Breast epithelium (tissue), 4 donors: ENCODE measurements at regions not wholly inside any gene's neighbourhood (a gene's known extent, or its start where the extent isn't known, plus 50 kb on each side); places are given as distances from the start of the nearest gene placed in this dataset.

ENCODE experiments used
- DNase-seq, 2 donors: peaks; one replicate each; pipeline ENCODE4 v3.0.0-alpha.2; 2019; ENCODE audit warnings: low spot score in 2 of 2
- H3K27ac ChIP-seq, 2 donors: fragments of 200-600 bp; sonication (generic) in 1 of 2; one replicate each; pipeline ENCODE4 v1.5.1; 2016 to 2019; ENCODE audit warnings: mild to moderate bottlenecking in 1 of 2
- H3K27me3 ChIP-seq, 2 donors: fragments of 200-600 bp; sonication (generic) in 1 of 2; one replicate each; pipeline versions ENCODE4 v1.5.1 to v1.6.0; 2017 to 2019; ENCODE audit warnings: control low read depth in 1 of 2, mild to moderate bottlenecking in 1 of 2
- H3K36me3 ChIP-seq: fragments of 200-600 bp; one replicate; pipeline ENCODE4 v1.5.1; 2019
- H3K4me1 ChIP-seq, 2 donors: fragments of 200-600 bp; sonication (generic); one replicate each; pipeline ENCODE4 v1.5.1; 2016 to 2019; ENCODE audit warnings: control low read depth in 1 of 2
- H3K4me3 ChIP-seq, 3 donors: fragments of 200-600 bp; sonication (generic); 1 replicate in 2 of 3; 2 replicates in 1 of 3; pipeline ENCODE4 v1.5.1; 2016 to 2019; ENCODE audit warnings: mild to moderate bottlenecking in 3 of 3, moderate library complexity in 2 of 3
- H3K9me3 ChIP-seq, 2 donors: fragments of 200-600 bp; sonication (generic) in 1 of 2; one replicate each; pipeline ENCODE4 v1.5.1; 2016 to 2019; ENCODE audit warnings: control low read depth in 1 of 2
- POLR2A ChIP-seq: fragments of 450-650 bp; IDR thresholded peaks from one replicate; pipeline ENCODE4 v1.6.1; 2016; ENCODE audit warnings: antibody characterized with exemption, mild to moderate bottlenecking, moderate library complexity
- POLR2AphosphoS5 ChIP-seq, 3 donors: sonication (generic); formaldehyde crosslinking; IDR thresholded peaks; one replicate each; pipeline ENCODE4 v1.6.1; 2017; ENCODE audit warnings: antibody characterized with exemption in 3 of 3
- intact Hi-C: fragments of 100-400 bp; cut with DNase I; formaldehyde crosslinking; loops from one replicate; pipeline ENCODE4 v1.15.1; 2023; ENCODE audit warnings: low total_unique reads
- TF ChIP-seq, protein P1 (sequence below), 3 donors: fragments of 450-650 bp; IDR thresholded peaks; one replicate each; pipeline ENCODE4 v1.5.1; 2016 to 2017; ENCODE audit warnings: antibody characterized with exemption in 3 of 3, mild to moderate bottlenecking in 3 of 3, moderate library complexity in 3 of 3

DNA sequence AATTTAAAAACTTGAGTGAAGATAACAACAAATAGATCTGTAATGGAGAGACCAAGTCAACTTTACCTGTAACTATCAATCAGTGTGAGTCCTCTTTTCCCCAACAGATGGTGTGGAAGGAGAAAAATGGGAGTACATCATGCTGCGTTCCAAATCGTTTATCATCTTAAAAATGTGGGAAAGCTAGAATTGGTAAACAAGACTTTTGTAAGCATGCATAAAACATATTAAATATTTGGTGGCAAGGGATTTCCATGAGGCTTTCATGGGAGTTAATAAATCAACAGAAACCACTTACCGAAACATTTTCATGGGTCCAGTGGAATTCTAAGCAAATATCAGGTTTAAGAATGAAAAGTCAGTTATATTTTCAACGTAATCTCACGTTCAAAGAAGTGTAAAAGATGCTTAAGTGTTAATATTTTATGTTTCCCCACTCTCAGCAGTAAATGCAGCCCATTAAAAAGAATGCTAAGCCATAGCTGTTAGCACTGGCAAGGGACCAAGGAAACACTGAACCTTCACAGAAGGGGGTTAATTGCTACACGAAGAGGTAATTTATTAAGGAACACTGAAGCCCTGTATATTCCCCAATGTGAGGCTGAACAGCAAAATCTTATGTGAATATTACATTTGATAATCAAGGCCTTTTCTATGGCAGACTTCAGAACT is 117.0 kb downstream of the ZC3H11B start:
- Histone ChIP-seq H3K4me3 (no peak overlapping the region), H3K27me3 (no peaks in the 10 kb centered on the region), H3K36me3 (no peaks in the 10 kb centered on the region), H3K4me1 (no peaks in the 10 kb centered on the region), H3K27ac (no peak overlapping the region), H3K9me3 (no peaks in the 10 kb centered on the region)
- no peak for DNase-seq
- TF ChIP-seq POLR2A, result no peak
- no peak for TF ChIP-seq POLR2AphosphoS5 (IDR thresholded peaks at IDR 0.05)
- TF ChIP-seq, protein P1, sequence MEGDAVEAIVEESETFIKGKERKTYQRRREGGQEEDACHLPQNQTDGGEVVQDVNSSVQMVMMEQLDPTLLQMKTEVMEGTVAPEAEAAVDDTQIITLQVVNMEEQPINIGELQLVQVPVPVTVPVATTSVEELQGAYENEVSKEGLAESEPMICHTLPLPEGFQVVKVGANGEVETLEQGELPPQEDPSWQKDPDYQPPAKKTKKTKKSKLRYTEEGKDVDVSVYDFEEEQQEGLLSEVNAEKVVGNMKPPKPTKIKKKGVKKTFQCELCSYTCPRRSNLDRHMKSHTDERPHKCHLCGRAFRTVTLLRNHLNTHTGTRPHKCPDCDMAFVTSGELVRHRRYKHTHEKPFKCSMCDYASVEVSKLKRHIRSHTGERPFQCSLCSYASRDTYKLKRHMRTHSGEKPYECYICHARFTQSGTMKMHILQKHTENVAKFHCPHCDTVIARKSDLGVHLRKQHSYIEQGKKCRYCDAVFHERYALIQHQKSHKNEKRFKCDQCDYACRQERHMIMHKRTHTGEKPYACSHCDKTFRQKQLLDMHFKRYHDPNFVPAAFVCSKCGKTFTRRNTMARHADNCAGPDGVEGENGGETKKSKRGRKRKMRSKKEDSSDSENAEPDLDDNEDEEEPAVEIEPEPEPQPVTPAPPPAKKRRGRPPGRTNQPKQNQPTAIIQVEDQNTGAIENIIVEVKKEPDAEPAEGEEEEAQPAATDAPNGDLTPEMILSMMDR (IDR thresholded peaks at IDR 0.05), result no peak
- intact Hi-C loops, result no loop called here

DNA sequence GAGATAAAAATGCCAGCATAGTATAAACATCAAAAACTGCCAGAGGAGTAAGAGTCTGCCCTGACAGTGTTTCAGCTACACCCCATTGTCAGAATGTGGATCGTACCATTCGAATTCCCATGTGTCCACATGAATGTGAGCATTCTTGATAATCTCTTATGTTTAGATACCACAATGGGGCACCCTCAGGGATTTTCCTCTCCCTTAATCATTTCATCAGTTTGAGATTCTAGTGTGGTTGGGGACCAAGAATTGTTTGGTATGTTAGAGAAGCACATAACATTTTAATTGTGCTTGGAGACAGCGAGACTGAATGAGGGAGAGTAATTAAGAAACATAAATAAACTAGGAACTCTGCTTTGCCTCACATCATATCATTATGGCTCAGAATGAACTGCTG is 120.2 kb downstream of the ZC3H11B start:
- no peak overlapping the region for H3K27ac ChIP-seq
- H3K27me3 ChIP-seq, result no peaks in the 10 kb centered on the region
- H3K36me3 ChIP-seq, result no peaks in the 10 kb centered on the region
- no peak overlapping the region for H3K4me3 ChIP-seq
- intact Hi-C loops, result no loop called here
- DNase-seq, result no peak
- H3K4me1 ChIP-seq, result no peaks in the 10 kb centered on the region
- no peak for TF ChIP-seq POLR2A
- H3K9me3 ChIP-seq, result no peaks in the 10 kb centered on the region

DNA sequence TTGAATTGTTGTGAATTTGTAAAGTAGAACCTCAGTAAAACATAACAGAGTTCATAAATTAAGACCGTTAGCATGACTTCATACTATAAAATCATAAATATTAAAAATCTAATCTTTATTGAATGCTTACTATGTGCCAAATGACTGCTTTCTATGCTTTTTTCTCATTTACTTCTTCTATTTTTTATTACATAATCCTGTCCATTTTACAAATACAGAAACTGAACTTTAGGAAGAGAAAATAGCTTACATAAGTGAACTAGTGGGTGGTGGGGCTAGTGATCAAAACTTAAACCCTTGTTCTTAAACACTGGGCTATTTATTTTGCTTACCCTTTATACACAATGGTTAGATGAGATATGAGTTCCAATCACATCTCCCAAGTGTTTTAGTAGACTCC is 122.3 kb downstream of the ZC3H11B start:
- no peak overlapping the region for H3K4me3 ChIP-seq
- TF ChIP-seq POLR2AphosphoS5 (IDR thresholded peaks at IDR 0.05), result no peak
- no peaks in the 10 kb centered on the region for H3K9me3 ChIP-seq
- H3K36me3 ChIP-seq, result no peaks in the 10 kb centered on the region
- no peaks in the 10 kb centered on the region for H3K27me3 ChIP-seq
- no peaks in the 10 kb centered on the region for H3K4me1 ChIP-seq
- no peak overlapping the region for H3K27ac ChIP-seq
- no peak for DNase-seq
- intact Hi-C loops, result no loop called here

DNA sequence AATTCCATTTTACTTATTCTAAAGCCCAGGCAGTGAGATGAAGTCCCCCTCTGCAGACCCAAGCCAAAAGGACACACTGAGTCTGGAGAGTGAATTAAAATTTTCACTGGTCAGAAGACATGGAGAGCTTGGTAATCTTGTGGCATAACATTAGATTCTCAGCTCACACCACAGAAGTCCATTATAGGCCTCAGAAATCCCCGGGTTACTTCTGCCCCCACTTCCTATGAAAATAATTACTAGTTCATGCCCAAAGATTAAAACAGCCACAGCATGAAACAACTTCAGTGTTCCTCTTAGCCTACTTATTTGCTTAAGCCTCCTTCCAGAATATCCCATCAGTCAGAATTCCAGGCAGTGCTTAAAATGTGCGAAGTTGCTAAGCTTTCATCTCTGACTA is 123.3 kb downstream of the ZC3H11B start:
- no peaks in the 10 kb centered on the region for H3K27me3 ChIP-seq
- H3K36me3 ChIP-seq, result no peaks in the 10 kb centered on the region
- H3K9me3 ChIP-seq, result no peaks in the 10 kb centered on the region
- H3K4me3 ChIP-seq, result no peak overlapping the region
- intact Hi-C loops, result no loop called here
- H3K4me1 ChIP-seq, result no peaks in the 10 kb centered on the region
- no peak overlapping the region for H3K27ac ChIP-seq
- TF ChIP-seq, protein P1 (IDR thresholded peaks at IDR 0.05), result no peak
- no peak for TF ChIP-seq POLR2A
- no peak for TF ChIP-seq POLR2AphosphoS5 (IDR thresholded peaks at IDR 0.05)
- no peak for DNase-seq

DNA sequence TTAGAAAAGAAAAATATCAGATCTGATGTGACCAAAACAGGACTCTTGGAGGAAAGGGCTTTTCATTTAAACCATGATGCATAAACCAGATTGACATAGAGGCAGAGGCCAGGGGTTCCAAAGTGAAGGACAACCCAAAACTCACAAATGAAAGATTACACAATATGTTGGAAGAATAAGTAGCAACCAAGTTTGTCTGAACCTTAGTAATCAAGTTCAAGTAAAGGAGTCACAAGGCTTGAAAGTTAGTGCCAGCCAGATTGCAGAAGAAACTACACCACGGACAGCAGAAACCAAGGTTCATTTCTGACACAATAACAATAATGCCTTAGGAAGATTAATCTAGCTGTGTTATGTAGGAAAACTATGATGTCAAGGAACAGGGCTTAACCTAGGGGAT is 124.6 kb downstream of the ZC3H11B start:
- H3K36me3 ChIP-seq, result no peaks in the 10 kb centered on the region
- TF ChIP-seq POLR2AphosphoS5 (IDR thresholded peaks at IDR 0.05) (no peak), POLR2A (no peak)
- intact Hi-C loops, result no loop called here
- no peaks in the 10 kb centered on the region for H3K4me1 ChIP-seq
- no peak overlapping the region for H3K27ac ChIP-seq
- no peaks in the 10 kb centered on the region for H3K9me3 ChIP-seq
- DNase-seq, result no peak
- no peaks in the 10 kb centered on the region for H3K27me3 ChIP-seq
- no peak overlapping the region for H3K4me3 ChIP-seq

DNA sequence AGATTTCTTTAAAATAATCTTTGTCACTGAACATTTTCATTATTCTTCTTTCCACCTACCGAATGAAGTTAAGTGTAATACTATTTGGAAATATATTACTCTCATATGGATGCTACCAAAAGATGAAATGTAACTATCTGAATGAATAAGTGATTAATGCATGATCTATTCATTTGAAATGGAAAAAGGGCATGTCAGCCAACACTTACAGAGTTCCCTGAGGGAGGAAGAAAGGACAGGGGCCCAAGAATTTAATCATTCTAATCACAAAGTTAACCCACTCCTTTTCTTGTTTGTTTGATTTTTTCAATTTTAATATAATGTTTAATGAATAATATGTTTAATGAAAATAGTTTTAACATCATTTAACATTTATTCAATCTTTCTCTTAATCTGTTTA is 129.4 kb downstream of the ZC3H11B start:
- Histone ChIP-seq H3K4me3 (no peak overlapping the region), H3K36me3 (no peaks in the 10 kb centered on the region), H3K27me3 (no peaks in the 10 kb centered on the region), H3K9me3 (no peaks in the 10 kb centered on the region), H3K4me1 (no peaks in the 10 kb centered on the region), H3K27ac (no peak overlapping the region)
- intact Hi-C loops, result no loop called here
- TF ChIP-seq POLR2AphosphoS5 (IDR thresholded peaks at IDR 0.05) (no peak), POLR2A (no peak)
- TF ChIP-seq, protein P1 (IDR thresholded peaks at IDR 0.05), result no peak
- no peak for DNase-seq

DNA sequence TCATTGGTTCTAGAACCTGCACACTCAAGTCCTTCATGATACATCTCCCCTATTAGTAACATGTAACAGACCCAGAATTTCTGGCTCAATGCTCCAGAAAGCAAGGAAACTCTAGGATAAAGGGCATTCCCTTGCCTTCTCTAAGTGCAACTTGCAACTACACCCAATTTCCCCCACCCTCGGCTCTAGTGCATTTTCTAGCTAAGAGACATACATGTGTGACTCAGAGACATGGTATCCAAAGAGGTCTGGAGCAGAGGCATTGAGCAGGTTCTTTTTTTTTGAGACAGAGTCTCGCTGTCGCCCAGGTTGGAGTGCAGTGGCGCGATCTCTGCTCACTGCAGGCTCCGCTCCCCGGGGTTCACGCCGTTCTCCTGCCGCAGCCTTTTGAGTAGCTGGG is 132.9 kb downstream of the ZC3H11B start:
- no peaks in the 10 kb centered on the region for H3K36me3 ChIP-seq
- no peak overlapping the region for H3K4me3 ChIP-seq
- TF ChIP-seq POLR2AphosphoS5 (IDR thresholded peaks at IDR 0.05), result no peak
- no peak for TF ChIP-seq POLR2A
- TF ChIP-seq, protein P1 (IDR thresholded peaks at IDR 0.05), result no peak
- no peaks in the 10 kb centered on the region for H3K27me3 ChIP-seq
- no peaks in the 10 kb centered on the region for H3K4me1 ChIP-seq
- DNase-seq, result no peak
- no peak overlapping the region for H3K27ac ChIP-seq
- intact Hi-C loops, result no loop called here
- no peaks in the 10 kb centered on the region for H3K9me3 ChIP-seq
